ENCODE measurements at regions not wholly inside any gene's neighbourhood (a gene's known extent, or its start where the extent isn't known, plus 50 kb on each side); places are given as distances from the start of the nearest gene placed in this dataset.

- Histone ChIP-seq H3K27me3 (no peaks in the 10 kb centered on the region), H3K36me3 (no peaks in the 10 kb centered on the region), H3K4me1 (no peaks in the 10 kb centered on the region), H3K4me3 (no peak overlapping the region), H3K9me3 (no peaks in the 10 kb centered on the region), H3K27ac (no peak overlapping the region)
- TF ChIP-seq POLR2A (IDR thresholded peaks at IDR 0.05): no peak
- TF ChIP-seq EP300 (IDR thresholded peaks at IDR 0.05): no peak
- no peak for TF ChIP-seq POLR2AphosphoS5 (IDR thresholded peaks at IDR 0.05)
- no peak for TF ChIP-seq CTCF (IDR thresholded peaks at IDR 0.05)
- no peak for DNase-seq
- intact Hi-C loops (cut with DNase I): no loop called here
- 88 to 96% methylated on average over 1 of the region's 1 CpG for WGBS, 2 donors
Observed at GRCh38 chr1:58861076-58861475, 77.2 kb upstream of the JUN start.

GRCh38 chr1:58861506-58861905 is 77.7 kb upstream of the JUN start:
- intact Hi-C loops (cut with DNase I): no loop called here
- H3K4me1 ChIP-seq: no peaks in the 10 kb centered on the region
- H3K36me3 ChIP-seq: no peaks in the 10 kb centered on the region
- TF ChIP-seq POLR2AphosphoS5 (IDR thresholded peaks at IDR 0.05) (no peak), EP300 (IDR thresholded peaks at IDR 0.05) (no peak), POLR2A (IDR thresholded peaks at IDR 0.05) (no peak), CTCF (IDR thresholded peaks at IDR 0.05) (no peak)
- no peak for DNase-seq
- H3K4me3 ChIP-seq: no peak overlapping the region
- no peaks in the 10 kb centered on the region for H3K27me3 ChIP-seq
- H3K9me3 ChIP-seq: no peaks in the 10 kb centered on the region
- no peak overlapping the region for H3K27ac ChIP-seq

- Histone ChIP-seq H3K27me3 (no peaks in the 10 kb centered on the region), H3K27ac (no peak overlapping the region), H3K36me3 (no peaks in the 10 kb centered on the region), H3K9me3 (no peaks in the 10 kb centered on the region), H3K4me1 (no peaks in the 10 kb centered on the region), H3K4me3 (no peak overlapping the region)
- intact Hi-C loops (cut with DNase I): no loop called here
- WGBS, 2 donors: 97 to 99% methylated on average over 1 of the region's 1 CpG
- DNase-seq: no peak
- TF ChIP-seq POLR2A (IDR thresholded peaks at IDR 0.05) (no peak), CTCF (IDR thresholded peaks at IDR 0.05) (no peak), POLR2AphosphoS5 (IDR thresholded peaks at IDR 0.05) (no peak), EP300 (IDR thresholded peaks at IDR 0.05) (no peak)
Observed at GRCh38 chr1:58862728-58863385, 79.0 kb upstream of the JUN start.

GRCh38 chr1:58864654-58865053 is 80.8 kb upstream of the JUN start:
- 89 to 94% methylated on average over 2 of the region's 2 CpGs for WGBS, 2 donors
- Histone ChIP-seq H3K27me3 (no peaks in the 10 kb centered on the region), H3K4me1 (no peaks in the 10 kb centered on the region), H3K36me3 (no peaks in the 10 kb centered on the region), H3K27ac (no peak overlapping the region), H3K4me3 (no peak overlapping the region), H3K9me3 (no peaks in the 10 kb centered on the region)
- TF ChIP-seq EP300 (IDR thresholded peaks at IDR 0.05) (no peak), CTCF (IDR thresholded peaks at IDR 0.05) (no peak), POLR2A (IDR thresholded peaks at IDR 0.05) (no peak), POLR2AphosphoS5 (IDR thresholded peaks at IDR 0.05) (no peak)
- intact Hi-C loops (cut with DNase I): no loop called here
- no peak for DNase-seq

GRCh38 chr1:58866578-58866977 is 82.7 kb upstream of the JUN start:
- WGBS, 2 donors: 73 to 96% methylated on average over 2 of the region's 2 CpGs

More at GRCh38 chr1:58866578-58866977, 82.7 kb upstream of the JUN start:
- Histone ChIP-seq H3K36me3 (no peaks in the 10 kb centered on the region), H3K4me3 (no peak overlapping the region), H3K4me1 (no peaks in the 10 kb centered on the region), H3K27ac (no peak overlapping the region), H3K9me3 (no peaks in the 10 kb centered on the region), H3K27me3 (no peaks in the 10 kb centered on the region)
- no peak for DNase-seq
- intact Hi-C loops (cut with DNase I): no loop called here
- TF ChIP-seq EP300 (IDR thresholded peaks at IDR 0.05) (no peak), POLR2A (IDR thresholded peaks at IDR 0.05) (no peak), POLR2AphosphoS5 (IDR thresholded peaks at IDR 0.05) (no peak), CTCF (IDR thresholded peaks at IDR 0.05) (no peak)

Measured in sigmoid colon (tissue), 6 donors.